Heart left ventricle (tissue), 13 donors: ENCODE measurements at regions not wholly inside any gene's neighbourhood (a gene's known extent, or its start where the extent isn't known, plus 50 kb on each side); places are given as distances from the start of the nearest gene placed in this dataset.

Experiments used
- POLR2A ChIP-seq, 2 donors: fragments of 450-650 bp; IDR thresholded peaks; one replicate each; pipeline ENCODE4 v1.6.1; 2017; ENCODE audit warnings: antibody characterized with exemption in 2 of 2, mild to moderate bottlenecking in 2 of 2, moderate library complexity in 2 of 2
- TF ChIP-seq, protein P1 (sequence below), 12 donors: fragments of 200-600 bp; sonication (generic) in 4 of 12; IDR thresholded peaks; one replicate each; pipeline versions ENCODE4 v1.5.0 to v1.8.0; 2018 to 2022; ENCODE audit warnings: antibody characterized with exemption in 12 of 12, mild to moderate bottlenecking in 5 of 12
- donor health status: ischemic (EF 13 %, LVEDD 7.1; RV severe dilation, severe dysfunction).
- donor health status: DM: no; HTN: yes; CAD: no.
- donor health status: DM: no; HTN: no; CAD: no.
- donor health status: ischemic (EF 25% LVEDD 6.9; RV normal size, moderate dysfunction).
- donor health status: ischemic (EF 25% LVEDD 5.7; RV mildly dilated, moderate dysfunction).
- donor health status: ischemic (EF 35%, LVEDD 5.7; RV mildly dilated, moderate dysfunction).
- donor health status: nonischemic (EF 11% LVEDD 7.7; RV severe dilation, severe dysfunction).
- donor health status: DM: yes; HTN: yes; CAD: no.
- donor health status: PGD.
- donor health status: ischemic (EF 29% LVEDD 5.4; RV normal size, mild dysfunction).
- donor health status: nonischemic (EF 23%, LVEDD 6.1; RV moderate dilation, normal function).

DNA sequence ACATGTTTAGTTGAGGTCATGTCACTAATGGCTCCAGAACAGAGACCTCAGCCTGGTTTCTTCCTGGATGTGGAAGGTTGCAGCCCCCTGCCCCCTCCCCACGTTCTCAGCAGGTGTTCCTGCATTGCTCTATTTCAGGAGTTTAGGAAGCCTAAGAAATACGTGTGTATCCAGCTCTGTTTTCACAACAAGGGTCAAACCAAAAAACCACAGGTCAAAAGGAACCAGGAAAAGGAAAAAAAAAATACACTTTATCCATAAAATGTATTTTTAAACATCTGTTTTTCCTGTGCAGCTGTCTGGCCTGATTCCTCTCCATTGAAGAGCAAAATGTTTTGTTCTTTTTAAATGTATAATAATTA is 107.9 kb upstream of the PLEKHG1 start:
- TF ChIP-seq, protein P1, sequence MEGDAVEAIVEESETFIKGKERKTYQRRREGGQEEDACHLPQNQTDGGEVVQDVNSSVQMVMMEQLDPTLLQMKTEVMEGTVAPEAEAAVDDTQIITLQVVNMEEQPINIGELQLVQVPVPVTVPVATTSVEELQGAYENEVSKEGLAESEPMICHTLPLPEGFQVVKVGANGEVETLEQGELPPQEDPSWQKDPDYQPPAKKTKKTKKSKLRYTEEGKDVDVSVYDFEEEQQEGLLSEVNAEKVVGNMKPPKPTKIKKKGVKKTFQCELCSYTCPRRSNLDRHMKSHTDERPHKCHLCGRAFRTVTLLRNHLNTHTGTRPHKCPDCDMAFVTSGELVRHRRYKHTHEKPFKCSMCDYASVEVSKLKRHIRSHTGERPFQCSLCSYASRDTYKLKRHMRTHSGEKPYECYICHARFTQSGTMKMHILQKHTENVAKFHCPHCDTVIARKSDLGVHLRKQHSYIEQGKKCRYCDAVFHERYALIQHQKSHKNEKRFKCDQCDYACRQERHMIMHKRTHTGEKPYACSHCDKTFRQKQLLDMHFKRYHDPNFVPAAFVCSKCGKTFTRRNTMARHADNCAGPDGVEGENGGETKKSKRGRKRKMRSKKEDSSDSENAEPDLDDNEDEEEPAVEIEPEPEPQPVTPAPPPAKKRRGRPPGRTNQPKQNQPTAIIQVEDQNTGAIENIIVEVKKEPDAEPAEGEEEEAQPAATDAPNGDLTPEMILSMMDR (IDR thresholded peaks at IDR 0.05) = no peak
- no peak for TF ChIP-seq POLR2A (IDR thresholded peaks at IDR 0.05)
